Uterus (tissue), 3 donors: ENCODE measurements at regions not wholly inside any gene's neighbourhood (a gene's known extent, or its start where the extent isn't known, plus 50 kb on each side); places are given as distances from the start of the nearest gene placed in this dataset.
"Not testable (repeated sequence)": the region's sequence is repeated elsewhere in the genome, so short reads cannot be mapped to it uniquely, and the experiment has no call there.

ENCODE experiments used
- DNase-seq, 2 donors: peaks; one replicate each; pipeline ENCODE4 v3.0.0-alpha.2; 2019 to 2020
- H3K27ac ChIP-seq, 2 donors: fragments of 200-600 bp; sonication (generic); 1 replicate in 1 of 2; 2 replicates in 1 of 2; pipeline ENCODE4 v1.5.1; 2016 to 2018
- H3K27me3 ChIP-seq, 2 donors: fragments of 200-600 bp; sonication (generic); one replicate each; pipeline ENCODE4 v1.5.1; 2018 to 2019; ENCODE audit warnings: control low read depth in 1 of 2
- H3K36me3 ChIP-seq, 2 donors: fragments of 200-600 bp; sonication (generic); one replicate each; pipeline ENCODE4 v1.5.1; 2019; ENCODE audit warnings: control low read depth in 1 of 2
- H3K4me1 ChIP-seq, 2 donors: fragments of 200-600 bp; sonication (generic); one replicate each; pipeline ENCODE4 v1.5.1; 2018 to 2019; ENCODE audit warnings: control low read depth in 1 of 2
- H3K4me3 ChIP-seq, 2 donors: fragments of 200-600 bp; sonication (generic); 1 replicate in 1 of 2; 2 replicates in 1 of 2; pipeline ENCODE4 v1.5.1; 2018 to 2019; ENCODE audit warnings: mild to moderate bottlenecking in 1 of 2
- H3K9me3 ChIP-seq, 2 donors: fragments of 200-600 bp; sonication (generic); one replicate each; pipeline ENCODE4 v1.5.1; 2019; ENCODE audit warnings: control low read depth in 1 of 2
- POLR2A ChIP-seq, 2 donors: fragments of 450-650 bp; IDR thresholded peaks; one replicate each; pipeline ENCODE4 v1.6.1; 2016; ENCODE audit warnings: antibody characterized with exemption in 2 of 2, mild to moderate bottlenecking in 1 of 2, moderate library complexity in 1 of 2
- intact Hi-C: fragments of 100-400 bp; cut with DNase I; formaldehyde crosslinking; loops from one replicate; pipeline ENCODE4 v1.15.1; 2023; ENCODE audit warnings: low total_unique reads
- TF ChIP-seq, protein P1 (sequence below), 4 experiments: fragments of 200-600 bp in 2 of 4; fragments of 450-650 bp in 2 of 4; sonication (generic) in 2 of 4; IDR thresholded peaks; one replicate each; pipeline ENCODE4 v1.5.1; 2016 to 2019; ENCODE audit warnings: antibody characterized with exemption in 4 of 4, mild to moderate bottlenecking in 2 of 4, moderate library complexity in 1 of 4
- donor health status: DM: yes; HTN: yes; CAD: no.

DNA sequence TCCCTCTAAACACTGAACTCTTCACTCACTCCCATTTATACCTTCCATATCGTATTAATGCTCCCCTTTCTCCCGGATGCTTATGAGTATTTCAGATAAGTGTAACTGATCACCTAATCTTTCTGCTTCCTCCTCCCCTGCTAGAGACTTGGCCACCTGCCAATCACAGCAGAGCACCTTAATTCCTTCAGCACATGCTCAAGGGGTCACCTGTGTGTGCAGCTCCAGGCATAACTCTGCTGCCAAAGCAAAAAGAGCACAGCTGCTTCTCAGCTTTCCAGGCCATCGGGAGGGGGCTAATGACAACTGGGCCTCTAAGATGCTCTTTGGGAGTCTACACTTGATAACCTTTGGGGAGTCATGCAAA lies 106.9 kb upstream of the DYRK2 start:
- Histone ChIP-seq H3K4me3 (no peak overlapping the region), H3K36me3 (no peaks in the 10 kb centered on the region), H3K27me3 (no peaks in the 10 kb centered on the region), H3K9me3 (no peaks in the 10 kb centered on the region), H3K4me1 (no peaks in the 10 kb centered on the region), H3K27ac (no peak overlapping the region)
- intact Hi-C loops = no loop called here
- TF ChIP-seq, protein P1, sequence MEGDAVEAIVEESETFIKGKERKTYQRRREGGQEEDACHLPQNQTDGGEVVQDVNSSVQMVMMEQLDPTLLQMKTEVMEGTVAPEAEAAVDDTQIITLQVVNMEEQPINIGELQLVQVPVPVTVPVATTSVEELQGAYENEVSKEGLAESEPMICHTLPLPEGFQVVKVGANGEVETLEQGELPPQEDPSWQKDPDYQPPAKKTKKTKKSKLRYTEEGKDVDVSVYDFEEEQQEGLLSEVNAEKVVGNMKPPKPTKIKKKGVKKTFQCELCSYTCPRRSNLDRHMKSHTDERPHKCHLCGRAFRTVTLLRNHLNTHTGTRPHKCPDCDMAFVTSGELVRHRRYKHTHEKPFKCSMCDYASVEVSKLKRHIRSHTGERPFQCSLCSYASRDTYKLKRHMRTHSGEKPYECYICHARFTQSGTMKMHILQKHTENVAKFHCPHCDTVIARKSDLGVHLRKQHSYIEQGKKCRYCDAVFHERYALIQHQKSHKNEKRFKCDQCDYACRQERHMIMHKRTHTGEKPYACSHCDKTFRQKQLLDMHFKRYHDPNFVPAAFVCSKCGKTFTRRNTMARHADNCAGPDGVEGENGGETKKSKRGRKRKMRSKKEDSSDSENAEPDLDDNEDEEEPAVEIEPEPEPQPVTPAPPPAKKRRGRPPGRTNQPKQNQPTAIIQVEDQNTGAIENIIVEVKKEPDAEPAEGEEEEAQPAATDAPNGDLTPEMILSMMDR (IDR thresholded peaks at IDR 0.05) = no peak
- TF ChIP-seq POLR2A (IDR thresholded peaks at IDR 0.05) = no peak
- DNase-seq = no peak

GRCh38 chr12:67543021-67543770 lies 105.3 kb upstream of the DYRK2 start:
- H3K27ac ChIP-seq = no peak overlapping the region
- intact Hi-C loops = no loop called here

GRCh38 chr12:67545298-67545697 lies 103.2 kb upstream of the DYRK2 start:
- no peak for DNase-seq
- no peak for TF ChIP-seq POLR2A (IDR thresholded peaks at IDR 0.05)
- TF ChIP-seq, protein P1 (IDR thresholded peaks at IDR 0.05) = no peak
- Histone ChIP-seq H3K36me3 (no peaks in the 10 kb centered on the region), H3K27ac (no peak overlapping the region), H3K4me1 (no peaks in the 10 kb centered on the region), H3K4me3 (no peak overlapping the region), H3K27me3 (no peaks in the 10 kb centered on the region), H3K9me3 (no peaks in the 10 kb centered on the region)
- intact Hi-C loops = no loop called here

More at GRCh38 chr12:67543021-67543770, 105.3 kb upstream of the DYRK2 start:
- no peaks in the 10 kb centered on the region for H3K4me1 ChIP-seq
- H3K4me3 ChIP-seq = no peak overlapping the region
- H3K9me3 ChIP-seq = no peaks in the 10 kb centered on the region
- H3K36me3 ChIP-seq = no peaks in the 10 kb centered on the region
- no peaks in the 10 kb centered on the region for H3K27me3 ChIP-seq
- TF ChIP-seq, protein P1 (IDR thresholded peaks at IDR 0.05) = no peak
- no peak for TF ChIP-seq POLR2A (IDR thresholded peaks at IDR 0.05)
- DNase-seq = no peak

DNA sequence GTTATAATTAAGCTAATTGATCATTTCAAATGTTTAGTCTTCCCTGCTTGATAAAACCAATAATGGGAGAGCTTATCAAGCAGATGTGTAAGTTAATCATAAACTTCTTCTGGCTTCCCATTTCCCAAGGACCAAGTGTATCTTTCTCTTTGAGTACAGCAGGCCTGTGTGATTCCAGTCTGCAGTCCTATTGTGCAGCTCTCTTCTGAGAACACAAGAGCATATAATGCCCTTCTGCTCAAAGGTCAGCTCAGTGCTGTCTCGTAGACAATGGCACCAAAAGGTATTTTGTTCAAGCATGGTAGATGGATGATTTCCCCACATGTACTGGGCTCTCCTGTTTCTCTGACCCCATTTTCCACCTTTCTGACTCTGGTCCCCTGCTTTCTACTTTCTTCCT lies 101.8 kb upstream of the DYRK2 start:
- H3K4me1 ChIP-seq = no peaks in the 10 kb centered on the region
- H3K27ac ChIP-seq = no peak overlapping the region
- no peak overlapping the region for H3K4me3 ChIP-seq
- no peaks in the 10 kb centered on the region for H3K36me3 ChIP-seq
- intact Hi-C loops = no loop called here
- TF ChIP-seq POLR2A (IDR thresholded peaks at IDR 0.05) = no peak
- TF ChIP-seq, protein P1 (IDR thresholded peaks at IDR 0.05) = no peak
- H3K9me3 ChIP-seq = no peaks in the 10 kb centered on the region
- no peaks in the 10 kb centered on the region for H3K27me3 ChIP-seq
- no peak for DNase-seq

DNA sequence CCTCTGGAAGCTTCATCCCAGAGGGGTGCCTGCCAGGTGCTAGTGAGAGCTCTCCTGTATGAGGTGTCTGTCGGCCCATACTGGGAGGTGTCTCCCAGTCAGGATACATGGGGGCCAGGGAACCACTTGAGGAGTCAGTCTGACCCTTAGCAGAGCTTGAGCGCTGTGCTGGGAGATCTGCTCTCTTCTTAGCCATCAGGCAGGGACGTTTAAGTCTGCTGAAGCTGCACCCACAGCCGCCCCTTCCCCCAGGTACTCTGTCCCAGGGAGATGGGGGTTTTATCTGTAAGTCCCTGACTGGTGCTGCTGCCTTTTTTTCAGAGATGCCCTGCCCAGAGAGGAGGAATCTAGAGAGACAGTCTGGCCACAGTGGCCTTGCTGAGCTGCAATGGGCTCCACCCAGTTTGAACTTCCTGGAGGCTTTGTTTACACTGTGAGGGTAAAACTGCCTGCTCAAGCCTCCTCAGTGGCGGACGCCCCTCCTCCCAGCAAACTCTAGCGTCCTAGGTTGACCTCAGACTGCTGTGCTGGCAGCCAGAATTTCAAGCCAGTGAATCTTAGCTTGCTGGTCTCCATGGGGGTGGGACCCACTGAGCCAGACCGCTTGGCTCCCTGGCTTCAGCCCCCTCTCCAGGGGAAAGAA lies 93.3 kb upstream of the DYRK2 start:
- intact Hi-C loops, H3K36me3 ChIP-seq, H3K9me3 ChIP-seq, DNase-seq, H3K4me3 ChIP-seq, H3K27ac ChIP-seq, H3K4me1 ChIP-seq, H3K27me3 ChIP-seq: not testable (repeated sequence)
